DMS79 (cell line): ENCODE measurements at regions not wholly inside any gene's neighbourhood (a gene's known extent, or its start where the extent isn't known, plus 50 kb on each side); places are given as distances from the start of the nearest gene placed in this dataset.
A peak's percentile ranks its signal among the peaks of the same experiment; 100 is the strongest.

ENCODE experiments used
- DNase-seq: peaks from one replicate; lab custom pipeline; 2025; lab: John Stamatoyannopoulos, UW

- DNase-seq: peak; percentile 61
Measured at GRCh38 chr2:234676109-234676782, 179.4 kb upstream of the ARL4C start.

GRCh38 chr2:234674781-234675201, 177.9 kb upstream of the ARL4C start:
- no peak for DNase-seq

GRCh38 chr2:234673961-234674759, 177.3 kb upstream of the ARL4C start:
- DNase-seq: no peak

- DNase-seq: no peak
Measured at GRCh38 chr2:234673501-234673900, 176.6 kb upstream of the ARL4C start.

- DNase-seq: no peak
Measured at GRCh38 chr2:234672498-234673150, 175.7 kb upstream of the ARL4C start.

GRCh38 chr2:234671716-234672115, 174.8 kb upstream of the ARL4C start:
- no peak for DNase-seq

GRCh38 chr2:234671231-234671630, 174.3 kb upstream of the ARL4C start:
- DNase-seq: no peak

GRCh38 chr2:234670806-234671205, 173.9 kb upstream of the ARL4C start:
- DNase-seq: no peak

- no peak for DNase-seq
Measured at GRCh38 chr2:234670052-234670451, 173.2 kb upstream of the ARL4C start.

- DNase-seq: no peak
Measured at GRCh38 chr2:234669621-234670020, 172.7 kb upstream of the ARL4C start.

GRCh38 chr2:234669001-234669400, 172.1 kb upstream of the ARL4C start:
- DNase-seq: no peak

GRCh38 chr2:234666911-234667310, 170.0 kb upstream of the ARL4C start:
- DNase-seq: no peak

GRCh38 chr2:234665304-234665703, 168.4 kb upstream of the ARL4C start:
- no peak for DNase-seq

GRCh38 chr2:234661849-234662248, 165.0 kb upstream of the ARL4C start:
- DNase-seq: no peak

GRCh38 chr2:234661175-234661574, 164.3 kb upstream of the ARL4C start:
- DNase-seq: no peak

GRCh38 chr2:234655706-234656105, 158.8 kb upstream of the ARL4C start:
- no peak for DNase-seq

GRCh38 chr2:234650911-234651310, 154.0 kb upstream of the ARL4C start:
- no peak for DNase-seq

GRCh38 chr2:234649951-234650350, 153.1 kb upstream of the ARL4C start:
- DNase-seq: no peak

- DNase-seq: no peak
Measured at GRCh38 chr2:234643407-234643806, 146.5 kb upstream of the ARL4C start.

- no peak for DNase-seq
Measured at GRCh38 chr2:234641086-234641485, 144.2 kb upstream of the ARL4C start.

GRCh38 chr2:234640657-234641056, 143.8 kb upstream of the ARL4C start:
- no peak for DNase-seq

GRCh38 chr2:234638966-234639365, 142.1 kb upstream of the ARL4C start:
- peak; percentile 84 for DNase-seq

- DNase-seq: no peak
Measured at GRCh38 chr2:234635284-234635683, 138.4 kb upstream of the ARL4C start.
